ENCODE measurements at regions not wholly inside any gene's neighbourhood (a gene's known extent, or its start where the extent isn't known, plus 50 kb on each side); places are given as distances from the start of the nearest gene placed in this dataset.

GRCh38 chr11:36868380-36868779 is 270.3 kb upstream of the RAG2 start:
- TF ChIP-seq POLR2AphosphoS5 (IDR thresholded peaks at IDR 0.05; ENCODE audit: low read depth) = no peak
- no peak for TF ChIP-seq CTCF (IDR thresholded peaks at IDR 0.05; ENCODE audit: insufficient read depth, low read length)
- TF ChIP-seq GABPA (IDR thresholded peaks at IDR 0.05; ENCODE audit: low read depth) = no peak
- TF ChIP-seq REST (IDR thresholded peaks at IDR 0.05; ENCODE audit: insufficient replicate concordance, low read depth) = no peak

All from HL-60 (cell line).